ENCODE measurements at regions not wholly inside any gene's neighbourhood (a gene's known extent, or its start where the extent isn't known, plus 50 kb on each side); places are given as distances from the start of the nearest gene placed in this dataset.

DNA sequence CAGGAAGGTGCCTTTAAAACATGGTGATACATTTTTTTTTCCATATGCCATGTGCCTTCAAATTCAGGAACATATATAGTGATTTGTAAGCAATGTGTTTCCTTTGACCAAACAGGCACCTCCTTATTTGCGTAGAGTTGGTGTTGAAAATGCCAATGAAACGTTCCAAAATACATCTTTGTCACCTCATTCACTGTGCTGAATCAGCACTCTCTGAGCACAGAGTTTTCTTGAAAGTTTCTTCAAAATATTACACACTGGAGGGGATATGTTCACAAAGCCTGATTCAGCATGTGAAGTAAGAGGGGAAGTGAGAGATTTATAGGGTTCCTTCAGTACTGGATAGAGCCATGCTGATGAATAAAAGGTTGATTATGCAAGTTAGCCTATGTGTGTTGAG, 85.7 kb upstream of the PRR32 start:
- TF ChIP-seq ZNF274 (IDR thresholded peaks at IDR 0.05; ENCODE audit: borderline replicate concordance, extremely low read depth, low read length) (no peak), EZH2 (IDR thresholded peaks at IDR 0.05; ENCODE audit: low read depth, low read length, severe bottlenecking) (no peak), EP300 (IDR thresholded peaks at IDR 0.05; ENCODE audit: borderline replicate concordance in 1 of 2, low read depth in 2 of 2, low read length in 2 of 2) (no peak), JUN (IDR thresholded peaks at IDR 0.05; ENCODE audit: low read depth, low read length) (no peak), RBBP5 (IDR thresholded peaks at IDR 0.05; ENCODE audit: borderline replicate concordance, low read depth, low read length) (no peak)
- TF ChIP-seq, protein P1, sequence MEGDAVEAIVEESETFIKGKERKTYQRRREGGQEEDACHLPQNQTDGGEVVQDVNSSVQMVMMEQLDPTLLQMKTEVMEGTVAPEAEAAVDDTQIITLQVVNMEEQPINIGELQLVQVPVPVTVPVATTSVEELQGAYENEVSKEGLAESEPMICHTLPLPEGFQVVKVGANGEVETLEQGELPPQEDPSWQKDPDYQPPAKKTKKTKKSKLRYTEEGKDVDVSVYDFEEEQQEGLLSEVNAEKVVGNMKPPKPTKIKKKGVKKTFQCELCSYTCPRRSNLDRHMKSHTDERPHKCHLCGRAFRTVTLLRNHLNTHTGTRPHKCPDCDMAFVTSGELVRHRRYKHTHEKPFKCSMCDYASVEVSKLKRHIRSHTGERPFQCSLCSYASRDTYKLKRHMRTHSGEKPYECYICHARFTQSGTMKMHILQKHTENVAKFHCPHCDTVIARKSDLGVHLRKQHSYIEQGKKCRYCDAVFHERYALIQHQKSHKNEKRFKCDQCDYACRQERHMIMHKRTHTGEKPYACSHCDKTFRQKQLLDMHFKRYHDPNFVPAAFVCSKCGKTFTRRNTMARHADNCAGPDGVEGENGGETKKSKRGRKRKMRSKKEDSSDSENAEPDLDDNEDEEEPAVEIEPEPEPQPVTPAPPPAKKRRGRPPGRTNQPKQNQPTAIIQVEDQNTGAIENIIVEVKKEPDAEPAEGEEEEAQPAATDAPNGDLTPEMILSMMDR (IDR thresholded peaks at IDR 0.05; ENCODE audit: control extremely low read depth in 1 of 3, insufficient read depth in 1 of 3, low read depth in 1 of 3, low read length in 3 of 3): no peak

Data from H1 (cell line).